ENCODE measurements at regions not wholly inside any gene's neighbourhood (a gene's known extent, or its start where the extent isn't known, plus 50 kb on each side); places are given as distances from the start of the nearest gene placed in this dataset.
"Not testable (repeated sequence)": the region's sequence is repeated elsewhere in the genome, so short reads cannot be mapped to it uniquely, and the experiment has no call there.

GRCh38 chr13:84579901-84580300 is 697.6 kb upstream of the SLITRK1 start:
- not testable (repeated sequence) for TF ChIP-seq CTCF (IDR thresholded peaks at IDR 0.05; ENCODE audit: insufficient read depth, low read depth, low read length); EZH2 (IDR thresholded peaks at IDR 0.05; ENCODE audit: insufficient read depth, low read length)

Data from astrocyte (in vitro differentiated cells and primary cell).